ENCODE measurements at regions not wholly inside any gene's neighbourhood (a gene's known extent, or its start where the extent isn't known, plus 50 kb on each side); places are given as distances from the start of the nearest gene placed in this dataset.
A peak's percentile ranks its signal among the peaks of the same experiment; 100 is the strongest.

DNA sequence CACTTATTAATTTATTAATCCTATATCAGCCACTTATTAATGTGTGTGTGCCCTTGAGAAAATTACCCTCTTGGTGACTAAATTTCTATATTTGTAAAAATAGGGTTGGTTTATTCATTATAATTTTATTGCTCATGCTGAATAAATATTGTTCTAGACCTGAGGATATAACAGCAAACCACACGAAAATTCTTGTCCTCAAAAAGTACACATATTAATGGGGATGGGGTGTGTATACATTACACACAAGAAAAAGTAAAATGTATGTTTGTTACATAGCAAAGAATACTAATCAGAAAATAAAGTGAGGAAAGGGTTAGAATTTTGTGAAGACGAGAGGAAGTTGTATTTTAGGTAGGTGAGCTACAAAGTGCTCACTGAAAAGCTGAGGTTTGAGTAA is 1068.9 kb upstream of the RAG2 start:
- Histone ChIP-seq H3K27ac (ENCODE audit: low read length) (no peak overlapping the region), H3K9me3 (ENCODE audit: low read length) (no peaks in the 10 kb centered on the region), H3K9me2 (ENCODE audit: insufficient read depth, low read length) (no peaks in the 10 kb centered on the region), H4K20me1 (ENCODE audit: insufficient read depth) (no peaks in the 10 kb centered on the region), H2AFZ (ENCODE audit: low read depth, low read length) (no peak overlapping the region), H3K4me2 (ENCODE audit: low read length) (no peak overlapping the region), H3K79me2 (replicated peaks; ENCODE audit: insufficient read depth, low read length) (no peaks in the 10 kb centered on the region), H3K4me3 (ENCODE audit: low read length) (no peak overlapping the region), H3K36me3 (ENCODE audit: insufficient read depth, low read length) (no peaks in the 10 kb centered on the region), H3F3A (ENCODE audit: insufficient read depth, low read length, poor library complexity, severe bottlenecking) (no peaks in the 10 kb centered on the region), H3K27me3 (ENCODE audit: insufficient read depth, low read depth, low read length) (no peaks in the 10 kb centered on the region), H3K9ac (ENCODE audit: low read length) (no peak overlapping the region)
- TF ChIP-seq EZH2 (IDR thresholded peaks at IDR 0.05; ENCODE audit: borderline replicate concordance, insufficient read depth, low read length, poor library complexity, severe bottlenecking): no peak
- TF ChIP-seq EP300 (conservative IDR thresholded peaks at IDR 0.05; ENCODE audit: poor library complexity, severe bottlenecking): no peak
- TF ChIP-seq, protein P1, sequence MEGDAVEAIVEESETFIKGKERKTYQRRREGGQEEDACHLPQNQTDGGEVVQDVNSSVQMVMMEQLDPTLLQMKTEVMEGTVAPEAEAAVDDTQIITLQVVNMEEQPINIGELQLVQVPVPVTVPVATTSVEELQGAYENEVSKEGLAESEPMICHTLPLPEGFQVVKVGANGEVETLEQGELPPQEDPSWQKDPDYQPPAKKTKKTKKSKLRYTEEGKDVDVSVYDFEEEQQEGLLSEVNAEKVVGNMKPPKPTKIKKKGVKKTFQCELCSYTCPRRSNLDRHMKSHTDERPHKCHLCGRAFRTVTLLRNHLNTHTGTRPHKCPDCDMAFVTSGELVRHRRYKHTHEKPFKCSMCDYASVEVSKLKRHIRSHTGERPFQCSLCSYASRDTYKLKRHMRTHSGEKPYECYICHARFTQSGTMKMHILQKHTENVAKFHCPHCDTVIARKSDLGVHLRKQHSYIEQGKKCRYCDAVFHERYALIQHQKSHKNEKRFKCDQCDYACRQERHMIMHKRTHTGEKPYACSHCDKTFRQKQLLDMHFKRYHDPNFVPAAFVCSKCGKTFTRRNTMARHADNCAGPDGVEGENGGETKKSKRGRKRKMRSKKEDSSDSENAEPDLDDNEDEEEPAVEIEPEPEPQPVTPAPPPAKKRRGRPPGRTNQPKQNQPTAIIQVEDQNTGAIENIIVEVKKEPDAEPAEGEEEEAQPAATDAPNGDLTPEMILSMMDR (IDR thresholded peaks at IDR 0.05; ENCODE audit: poor library complexity, severe bottlenecking): no peak
- TF ChIP-seq TAF1 (IDR thresholded peaks at IDR 0.05; ENCODE audit: low read depth): no peak
- TF ChIP-seq MXI1 (conservative IDR thresholded peaks at IDR 0.05; ENCODE audit: poor library complexity, severe bottlenecking): no peak

DNA sequence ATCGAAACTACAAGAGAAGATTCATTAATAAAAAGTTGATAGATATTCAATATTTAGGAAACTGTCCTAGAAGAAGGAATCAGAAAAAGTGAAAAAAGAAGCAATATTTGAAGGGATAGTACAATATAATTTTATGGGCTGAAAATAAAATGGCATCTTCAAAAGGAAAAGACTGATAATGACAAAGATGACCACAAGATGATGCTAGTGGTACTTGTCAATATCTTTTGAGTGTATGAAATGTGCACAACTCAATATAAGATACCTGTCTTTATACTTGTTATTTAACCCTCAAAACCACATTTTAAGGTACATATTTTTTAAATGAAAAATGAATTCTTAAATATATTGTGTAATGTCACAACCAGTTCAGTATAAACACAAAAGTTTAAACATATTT is 1059.6 kb upstream of the RAG2 start:
- Histone ChIP-seq H3K79me2 (replicated peaks; ENCODE audit: insufficient read depth, low read length) (no peaks in the 10 kb centered on the region), H3K4me3 (ENCODE audit: low read length) (no peak overlapping the region), H3K27ac (ENCODE audit: low read length) (no peak overlapping the region), H3F3A (ENCODE audit: insufficient read depth, low read length, poor library complexity, severe bottlenecking) (no peaks in the 10 kb centered on the region), H2AFZ (ENCODE audit: low read depth, low read length) (no peak overlapping the region), H4K20me1 (ENCODE audit: insufficient read depth) (no peaks in the 10 kb centered on the region), H3K4me2 (ENCODE audit: low read length) (no peak overlapping the region), H3K9me2 (ENCODE audit: insufficient read depth, low read length) (no peaks in the 10 kb centered on the region), H3K36me3 (ENCODE audit: insufficient read depth, low read length) (no peaks in the 10 kb centered on the region), H3K9ac (ENCODE audit: low read length) (no peak overlapping the region), H3K27me3 (ENCODE audit: insufficient read depth, low read depth, low read length) (no peaks in the 10 kb centered on the region), H3K9me3 (ENCODE audit: low read length) (no peaks in the 10 kb centered on the region)
- peak; percentile 74 for TF ChIP-seq RAD21 (conservative IDR thresholded peaks at IDR 0.05)
- TF ChIP-seq, protein P2, sequence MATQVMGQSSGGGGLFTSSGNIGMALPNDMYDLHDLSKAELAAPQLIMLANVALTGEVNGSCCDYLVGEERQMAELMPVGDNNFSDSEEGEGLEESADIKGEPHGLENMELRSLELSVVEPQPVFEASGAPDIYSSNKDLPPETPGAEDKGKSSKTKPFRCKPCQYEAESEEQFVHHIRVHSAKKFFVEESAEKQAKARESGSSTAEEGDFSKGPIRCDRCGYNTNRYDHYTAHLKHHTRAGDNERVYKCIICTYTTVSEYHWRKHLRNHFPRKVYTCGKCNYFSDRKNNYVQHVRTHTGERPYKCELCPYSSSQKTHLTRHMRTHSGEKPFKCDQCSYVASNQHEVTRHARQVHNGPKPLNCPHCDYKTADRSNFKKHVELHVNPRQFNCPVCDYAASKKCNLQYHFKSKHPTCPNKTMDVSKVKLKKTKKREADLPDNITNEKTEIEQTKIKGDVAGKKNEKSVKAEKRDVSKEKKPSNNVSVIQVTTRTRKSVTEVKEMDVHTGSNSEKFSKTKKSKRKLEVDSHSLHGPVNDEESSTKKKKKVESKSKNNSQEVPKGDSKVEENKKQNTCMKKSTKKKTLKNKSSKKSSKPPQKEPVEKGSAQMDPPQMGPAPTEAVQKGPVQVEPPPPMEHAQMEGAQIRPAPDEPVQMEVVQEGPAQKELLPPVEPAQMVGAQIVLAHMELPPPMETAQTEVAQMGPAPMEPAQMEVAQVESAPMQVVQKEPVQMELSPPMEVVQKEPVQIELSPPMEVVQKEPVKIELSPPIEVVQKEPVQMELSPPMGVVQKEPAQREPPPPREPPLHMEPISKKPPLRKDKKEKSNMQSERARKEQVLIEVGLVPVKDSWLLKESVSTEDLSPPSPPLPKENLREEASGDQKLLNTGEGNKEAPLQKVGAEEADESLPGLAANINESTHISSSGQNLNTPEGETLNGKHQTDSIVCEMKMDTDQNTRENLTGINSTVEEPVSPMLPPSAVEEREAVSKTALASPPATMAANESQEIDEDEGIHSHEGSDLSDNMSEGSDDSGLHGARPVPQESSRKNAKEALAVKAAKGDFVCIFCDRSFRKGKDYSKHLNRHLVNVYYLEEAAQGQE (IDR thresholded peaks at IDR 0.05; ENCODE audit: borderline replicate concordance): no peak
- TF ChIP-seq, protein P1 (IDR thresholded peaks at IDR 0.05; ENCODE audit: poor library complexity, severe bottlenecking): peak; percentile 64
- TF ChIP-seq SMC3 (conservative IDR thresholded peaks at IDR 0.05; ENCODE audit: poor library complexity): peak; percentile 64
